ENCODE measurements at regions not wholly inside any gene's neighbourhood (a gene's known extent, or its start where the extent isn't known, plus 50 kb on each side); places are given as distances from the start of the nearest gene placed in this dataset.

- DNase-seq (ENCODE audit: low read depth) = no peak
These were observed 203.2 kb downstream of the LTN1 start for GRCh38 chr21:28789523-28789922.

- DNase-seq (ENCODE audit: low read depth) = no peak
These were observed 204.6 kb downstream of the LTN1 start for GRCh38 chr21:28788030-28788429.

- no peak for DNase-seq (ENCODE audit: low read depth)
These were observed 209.0 kb downstream of the LTN1 start for GRCh38 chr21:28783641-28784185.

GRCh38 chr21:28781602-28782276, 210.9 kb downstream of the LTN1 start:
- peak; percentile 23 for DNase-seq (ENCODE audit: low read depth)

GRCh38 chr21:28779914-28780313, 212.8 kb downstream of the LTN1 start:
- no peak for DNase-seq (ENCODE audit: low read depth)

GRCh38 chr21:28776251-28776650, 216.4 kb downstream of the LTN1 start:
- peak; percentile 56 for DNase-seq (ENCODE audit: low read depth)

- DNase-seq (ENCODE audit: low read depth) = no peak
These were observed 217.6 kb downstream of the LTN1 start for GRCh38 chr21:28775071-28775470.

- no peak for DNase-seq (ENCODE audit: low read depth)
These were observed 219.6 kb downstream of the LTN1 start for GRCh38 chr21:28773036-28773435.

GRCh38 chr21:28771790-28772501, 220.7 kb downstream of the LTN1 start:
- peak; percentile 70 for DNase-seq (ENCODE audit: low read depth)

GRCh38 chr21:28770867-28771661, 221.6 kb downstream of the LTN1 start:
- DNase-seq (ENCODE audit: low read depth) = no peak

GRCh38 chr21:28769683-28770082, 223.0 kb downstream of the LTN1 start:
- no peak for DNase-seq (ENCODE audit: low read depth)

- DNase-seq (ENCODE audit: low read depth) = no peak
These were observed 223.9 kb downstream of the LTN1 start for GRCh38 chr21:28768753-28769152.

GRCh38 chr21:28767523-28767922, 225.2 kb downstream of the LTN1 start:
- no peak for DNase-seq (ENCODE audit: low read depth)

- no peak for DNase-seq (ENCODE audit: low read depth)
These were observed 228.8 kb downstream of the LTN1 start for GRCh38 chr21:28763809-28764418.

GRCh38 chr21:28762357-28762735, 230.3 kb downstream of the LTN1 start:
- no peak for DNase-seq (ENCODE audit: low read depth)

- DNase-seq (ENCODE audit: low read depth) = no peak
These were observed 230.9 kb downstream of the LTN1 start for GRCh38 chr21:28761674-28762356.

GRCh38 chr21:28758883-28759242, 233.8 kb downstream of the LTN1 start:
- DNase-seq (ENCODE audit: low read depth) = no peak

GRCh38 chr21:28758042-28758882, 234.4 kb downstream of the LTN1 start:
- peak; percentile 24 for DNase-seq (ENCODE audit: low read depth)

GRCh38 chr21:28754862-28755261, 237.8 kb downstream of the LTN1 start:
- no peak for DNase-seq (ENCODE audit: low read depth)

GRCh38 chr21:28754127-28754611, 238.5 kb downstream of the LTN1 start:
- DNase-seq (ENCODE audit: low read depth) = no peak
